Sigmoid colon (tissue), 6 donors: ENCODE measurements at regions not wholly inside any gene's neighbourhood (a gene's known extent, or its start where the extent isn't known, plus 50 kb on each side); places are given as distances from the start of the nearest gene placed in this dataset.

Source experiments
- DNase-seq: peaks from one replicate; pipeline ENCODE4 v3.0.0-alpha.2; 2019
- H3K27ac ChIP-seq, 4 donors: fragments of 200-600 bp; sonication (generic); one replicate each; pipeline ENCODE4 v1.5.1; 2016 to 2019; ENCODE audit warnings: mild to moderate bottlenecking in 1 of 4
- H3K27me3 ChIP-seq, 3 donors: fragments of 200-600 bp; sonication (generic); one replicate each; pipeline ENCODE4 v1.5.1; 2019; ENCODE audit warnings: mild to moderate bottlenecking in 1 of 3
- H3K36me3 ChIP-seq, 4 donors: fragments of 200-600 bp; sonication (generic); one replicate each; pipeline ENCODE4 v1.5.1; 2016 to 2019
- H3K4me1 ChIP-seq, 4 donors: fragments of 200-600 bp; sonication (generic); one replicate each; pipeline ENCODE4 v1.5.1; 2017 to 2019
- H3K4me3 ChIP-seq, 4 donors: fragments of 200-600 bp; sonication (generic); one replicate each; pipeline ENCODE4 v1.5.1; 2017 to 2019; ENCODE audit warnings: mild to moderate bottlenecking in 2 of 4, moderate library complexity in 1 of 4
- H3K9me3 ChIP-seq, 4 donors: fragments of 200-600 bp in 3 of 4; sonication (generic) in 3 of 4; one replicate each; pipeline versions ENCODE4 v1.5.1 to v1.6.1; 2013 to 2019
- CTCF ChIP-seq, 4 experiments: fragments of 450-650 bp in 3 of 4; fragments of 200-600 bp in 1 of 4; IDR thresholded peaks; one replicate each; pipeline ENCODE4 v1.5.1; 2016 to 2019; ENCODE audit warnings: antibody characterized with exemption in 4 of 4, mild to moderate bottlenecking in 3 of 4, moderate library complexity in 2 of 4
- EP300 ChIP-seq, 4 donors: sonication (generic); formaldehyde crosslinking; IDR thresholded peaks; one replicate each; pipeline ENCODE4 v1.6.1; 2017; ENCODE audit warnings: antibody characterized with exemption in 4 of 4
- POLR2A ChIP-seq, 2 donors: fragments of 450-650 bp; IDR thresholded peaks; one replicate each; pipeline ENCODE4 v1.6.1; 2016; ENCODE audit warnings: antibody characterized with exemption in 2 of 2, mild to moderate bottlenecking in 2 of 2, moderate library complexity in 2 of 2
- POLR2AphosphoS5 ChIP-seq, 4 donors: sonication (generic); formaldehyde crosslinking; IDR thresholded peaks; one replicate each; pipeline ENCODE4 v1.6.1; 2017; ENCODE audit warnings: antibody characterized with exemption in 4 of 4
- WGBS, 2 donors: extraction: QIAGEN DNeasy Blood & Tissue Kit; methylation state at CpG; one replicate each; pipeline ENCODE4 v1.1.7; 2013; 5-methylcytosine and 5-hydroxymethylcytosine counted together
- intact Hi-C: fragments of 100-400 bp; cut with DNase I; formaldehyde crosslinking; loops from one replicate; pipeline ENCODE4 v1.15.1; 2023
- donor health status: healthy with polysubstance abuse.
- donor health status: healthy.

DNA sequence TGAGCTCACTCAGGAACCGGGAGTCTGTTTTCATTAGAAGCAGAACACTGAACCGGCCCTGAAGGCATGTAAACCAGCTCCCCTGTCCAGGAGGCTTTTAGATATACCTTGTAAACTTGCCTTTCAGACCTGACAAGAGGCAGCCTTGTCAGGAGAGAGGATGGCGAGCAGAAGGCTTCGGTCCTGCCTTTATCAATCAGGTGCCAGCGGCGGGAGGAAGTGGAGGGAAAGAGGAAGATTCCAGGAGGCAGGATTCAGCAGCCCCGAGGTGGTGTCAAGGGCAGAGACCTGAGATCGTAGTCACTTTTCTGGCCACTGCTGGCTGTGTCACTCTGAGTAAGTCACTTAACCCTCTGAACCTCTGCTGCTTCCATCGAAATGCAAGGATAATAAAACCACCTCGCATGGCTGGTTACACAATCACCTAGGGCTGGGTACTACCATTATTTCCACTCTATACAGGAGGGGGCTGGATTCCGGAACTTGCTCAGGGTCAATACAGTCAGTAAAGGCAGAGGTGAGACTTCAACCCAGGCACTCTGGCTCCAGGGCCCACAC lies 181.0 kb downstream of the CHST1 start:
- H3K36me3 ChIP-seq = no peaks in the 10 kb centered on the region
- H3K9me3 ChIP-seq = no peaks in the 10 kb centered on the region
- TF ChIP-seq POLR2AphosphoS5 (IDR thresholded peaks at IDR 0.05) (no peak), POLR2A (IDR thresholded peaks at IDR 0.05) (no peak), CTCF (IDR thresholded peaks at IDR 0.05) (no peak), EP300 (IDR thresholded peaks at IDR 0.05) (no peak)
- peak; percentile 40 for DNase-seq
- H3K27ac ChIP-seq = no peak overlapping the region
- peaks cover 0 to 36% (median 17%) of the 10 kb centered on the region in 3 donors for H3K27me3 ChIP-seq
- 25 to 44% methylated on average over 11 of the region's 11 CpGs for WGBS, 2 donors
- intact Hi-C loops = no loop called here
- H3K4me3 ChIP-seq = no peak overlapping the region
- H3K4me1 ChIP-seq = no peaks in the 10 kb centered on the region

DNA sequence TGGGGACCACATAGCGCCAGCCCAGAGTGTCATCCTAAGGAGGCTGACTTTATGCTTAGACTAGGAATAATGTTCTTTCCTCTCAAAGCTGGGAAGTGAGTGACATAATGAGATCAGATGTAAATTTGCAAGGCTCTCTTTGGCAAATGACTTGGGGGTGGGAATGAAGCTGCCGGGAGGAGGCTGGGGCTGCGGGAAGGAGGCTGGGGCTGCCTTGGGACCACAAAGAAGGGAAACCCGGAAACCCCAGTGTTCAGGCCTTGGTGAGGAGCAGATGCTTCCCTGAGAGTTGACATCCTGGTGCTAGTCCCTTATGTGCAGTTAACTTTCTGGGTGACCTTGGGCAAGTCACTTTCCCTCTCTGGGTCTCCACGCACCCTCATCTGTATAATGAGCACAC lies 182.0 kb downstream of the CHST1 start:
- H3K36me3 ChIP-seq = no peaks in the 10 kb centered on the region
- H3K27me3 ChIP-seq = peaks cover 0 to 36% (median 17%) of the 10 kb centered on the region in 3 donors
- TF ChIP-seq POLR2AphosphoS5 (IDR thresholded peaks at IDR 0.05) (no peak), POLR2A (IDR thresholded peaks at IDR 0.05) (no peak), CTCF (IDR thresholded peaks at IDR 0.05) (no peak), EP300 (IDR thresholded peaks at IDR 0.05) (no peak)
- peak; percentile 35 for DNase-seq
- no peak overlapping the region for H3K4me3 ChIP-seq
- H3K27ac ChIP-seq = no peak overlapping the region
- intact Hi-C loops = no loop called here
- WGBS, 2 donors = 89 to 91% methylated on average over 5 of the region's 5 CpGs
- no peaks in the 10 kb centered on the region for H3K9me3 ChIP-seq
- no peaks in the 10 kb centered on the region for H3K4me1 ChIP-seq

- DNase-seq = peak; percentile 19
- Histone ChIP-seq H3K4me1 (no peaks in the 10 kb centered on the region), H3K27ac (no peak overlapping the region), H3K4me3 (no peak overlapping the region), H3K36me3 (no peaks in the 10 kb centered on the region), H3K27me3 (peaks cover 0 to 31% (median 8%) of the 10 kb centered on the region in 3 donors), H3K9me3 (no peaks in the 10 kb centered on the region)
- intact Hi-C loops = no loop called here
- no peak for TF ChIP-seq CTCF (IDR thresholded peaks at IDR 0.05)
- no peak for TF ChIP-seq POLR2A (IDR thresholded peaks at IDR 0.05)
- no peak for TF ChIP-seq POLR2AphosphoS5 (IDR thresholded peaks at IDR 0.05)
- TF ChIP-seq EP300 (IDR thresholded peaks at IDR 0.05) = no peak
- 75 to 80% methylated on average over 7 of the region's 7 CpGs for WGBS, 2 donors
Observed at GRCh38 chr11:45482331-45482730, 183.1 kb downstream of the CHST1 start.

DNA sequence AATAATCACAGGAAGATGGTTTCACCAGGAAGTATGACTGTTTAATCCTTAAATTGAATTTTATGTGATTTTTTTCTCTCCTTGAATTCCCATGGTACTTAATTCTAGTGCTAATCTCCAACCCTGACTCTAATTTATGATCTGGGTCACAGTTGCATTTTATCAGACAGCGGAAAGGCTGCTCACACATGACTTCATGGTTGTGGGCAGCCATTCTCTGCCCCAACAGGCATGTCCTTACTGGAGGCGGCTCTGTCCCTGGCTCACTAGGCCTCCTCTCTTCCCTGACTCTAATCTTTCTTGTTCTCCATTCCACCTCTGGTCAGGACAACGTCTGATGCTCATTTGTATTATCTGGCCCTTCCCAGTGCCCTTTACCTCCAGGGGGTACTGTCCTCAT lies 184.4 kb downstream of the CHST1 start:
- 69 to 76% methylated on average over 3 of the region's 3 CpGs for WGBS, 2 donors
- Histone ChIP-seq H3K4me1 (no peaks in the 10 kb centered on the region), H3K4me3 (no peak overlapping the region), H3K27me3 (peaks cover 0 to 31% (median 6%) of the 10 kb centered on the region in 3 donors), H3K9me3 (no peaks in the 10 kb centered on the region), H3K36me3 (no peaks in the 10 kb centered on the region), H3K27ac (no peak overlapping the region)
- intact Hi-C loops = no loop called here
- no peak for TF ChIP-seq EP300 (IDR thresholded peaks at IDR 0.05)
- no peak for TF ChIP-seq CTCF (IDR thresholded peaks at IDR 0.05)
- no peak for TF ChIP-seq POLR2AphosphoS5 (IDR thresholded peaks at IDR 0.05)
- no peak for TF ChIP-seq POLR2A (IDR thresholded peaks at IDR 0.05)
- DNase-seq = no peak

DNA sequence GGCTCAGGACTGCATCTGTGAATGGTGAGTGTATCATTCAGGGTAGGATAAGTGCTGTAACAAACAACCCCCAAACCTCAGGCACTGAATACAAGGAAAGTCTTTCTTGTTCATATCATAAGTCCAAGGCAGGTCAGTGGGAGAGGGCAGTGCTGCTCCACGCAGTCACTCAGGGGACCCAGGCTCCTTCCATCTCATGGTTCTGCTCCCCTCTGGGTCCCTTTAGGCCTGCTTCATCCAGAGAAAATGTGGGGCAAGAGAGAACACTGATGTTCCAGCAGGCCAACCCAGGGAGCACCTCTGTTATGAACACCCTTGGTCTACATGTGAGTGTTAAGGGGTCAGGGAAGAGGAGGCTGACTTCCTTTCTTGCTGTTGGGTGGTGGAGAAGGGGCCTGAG lies 187.8 kb downstream of the CHST1 start:
- H3K4me1 ChIP-seq = no peaks in the 10 kb centered on the region
- peak; percentile 11 for DNase-seq
- no peak overlapping the region for H3K27ac ChIP-seq
- H3K36me3 ChIP-seq = no peaks in the 10 kb centered on the region
- WGBS, 2 donors = 84 to 92% methylated on average over 1 of the region's 1 CpG
- H3K9me3 ChIP-seq = no peaks in the 10 kb centered on the region
- H3K27me3 ChIP-seq = peaks cover 0 to 24% (median 2%) of the 10 kb centered on the region in 3 donors
- TF ChIP-seq POLR2AphosphoS5 (IDR thresholded peaks at IDR 0.05) (no peak), POLR2A (IDR thresholded peaks at IDR 0.05) (no peak), CTCF (IDR thresholded peaks at IDR 0.05) (no peak), EP300 (IDR thresholded peaks at IDR 0.05) (no peak)
- intact Hi-C loops = loop anchor here (5.0 kb wide), 1 partner anchor 310 kb away; no protein-coding TSS in a partner anchor
- no peak overlapping the region for H3K4me3 ChIP-seq
